ENCODE measurements at regions not wholly inside any gene's neighbourhood (a gene's known extent, or its start where the extent isn't known, plus 50 kb on each side); places are given as distances from the start of the nearest gene placed in this dataset.
"Not testable (repeated sequence)": the region's sequence is repeated elsewhere in the genome, so short reads cannot be mapped to it uniquely, and the experiment has no call there.

- DNase-seq = no peak
Measured at GRCh38 chr21:15204140-15204969, 139.6 kb upstream of the NRIP1 start.

GRCh38 chr21:15204970-15205286 is 140.1 kb upstream of the NRIP1 start:
- DNase-seq = no peak

- DNase-seq = no peak
Measured at GRCh38 chr21:15206514-15206913, 141.7 kb upstream of the NRIP1 start.

GRCh38 chr21:15207231-15207630 is 142.4 kb upstream of the NRIP1 start:
- DNase-seq = no peak

GRCh38 chr21:15207635-15208370 is 143.0 kb upstream of the NRIP1 start:
- DNase-seq = no peak

- DNase-seq = no peak
Measured at GRCh38 chr21:15208786-15209185, 144.0 kb upstream of the NRIP1 start.

GRCh38 chr21:15209224-15209623 is 144.4 kb upstream of the NRIP1 start:
- no peak for DNase-seq

- DNase-seq = peak; percentile 9
Measured at GRCh38 chr21:15210235-15210678, 145.5 kb upstream of the NRIP1 start.

- no peak for DNase-seq
Measured at GRCh38 chr21:15211491-15212133, 146.8 kb upstream of the NRIP1 start.

GRCh38 chr21:15212206-15212605 is 147.4 kb upstream of the NRIP1 start:
- DNase-seq = no peak

GRCh38 chr21:15218476-15218875 is 153.7 kb upstream of the NRIP1 start:
- DNase-seq = not testable (repeated sequence)

- DNase-seq = no peak
Measured at GRCh38 chr21:15219039-15219438, 154.2 kb upstream of the NRIP1 start.

GRCh38 chr21:15219894-15220293 is 155.1 kb upstream of the NRIP1 start:
- DNase-seq = no peak

- peak; percentile 72 for DNase-seq
Measured at GRCh38 chr21:15221799-15222386, 157.1 kb upstream of the NRIP1 start.

GRCh38 chr21:15222707-15223106 is 157.9 kb upstream of the NRIP1 start:
- DNase-seq = no peak

GRCh38 chr21:15224346-15225086 is 159.7 kb upstream of the NRIP1 start:
- peak; percentile 89 for DNase-seq

GRCh38 chr21:15227919-15228318 is 163.1 kb upstream of the NRIP1 start:
- DNase-seq = no peak

GRCh38 chr21:15229390-15229789 is 164.6 kb upstream of the NRIP1 start:
- no peak for DNase-seq

GRCh38 chr21:15233611-15234010 is 168.8 kb upstream of the NRIP1 start:
- DNase-seq = no peak

GRCh38 chr21:15236111-15236510 is 171.3 kb upstream of the NRIP1 start:
- no peak for DNase-seq

- DNase-seq = no peak
Measured at GRCh38 chr21:15240848-15241247, 176.0 kb upstream of the NRIP1 start.

- DNase-seq = no peak
Measured at GRCh38 chr21:15241997-15242736, 177.4 kb upstream of the NRIP1 start.

Data from HCEC 1CT (cell line).